GM12878 (cell line): ENCODE measurements at regions not wholly inside any gene's neighbourhood (a gene's known extent, or its start where the extent isn't known, plus 50 kb on each side); places are given as distances from the start of the nearest gene placed in this dataset.

ENCODE experiments used
- ATAC-seq: fragments of 200-7000 bp; cut with Tn5 transposase; 3 replicates; pipeline ENCODE4 v1.9.1; 2020; ENCODE audit warnings: mild to moderate bottlenecking, moderate library complexity
- BruUV-seq: library from RNA; stranded (reverse); fragments of 400-500 nt; replicated peaks from 2 replicates; lab custom pipeline; 2021; lab: Mats Ljungman, UMichigan
- CTCF ChIA-PET: fragments of 300-600 bp; sonication (Branson Sonifier 250); formaldehyde crosslinking; extraction: SDS; loops from one replicate; lab custom pipeline; 2021; ENCODE audit warnings: inconsistent platforms; lab: Yijun Ruan, JAX
- POLR2A ChIA-PET: fragments of 350-600 bp; formaldehyde crosslinking; extraction: SDS; loops from one replicate; lab custom pipeline; 2021; ENCODE audit warnings: inconsistent platforms; lab: Charles Lee
- RAD21 ChIA-PET: fragments of 300-600 bp; sonication (Branson Sonifier 250); formaldehyde crosslinking; loops from one replicate; lab custom pipeline; 2023; ENCODE audit warnings: antibody characterized with exemption; ENCODE audit not compliant: unreplicated experiment; lab: Charles Lee
- SMC1A ChIA-PET: fragments of 300-600 bp; sonication (Branson Sonifier 250); formaldehyde crosslinking; loops from one replicate; lab custom pipeline; 2023; ENCODE audit not compliant: unreplicated experiment, uncharacterized antibody; lab: Charles Lee
- DNase-seq: peaks from one replicate; pipeline ENCODE4 v3.0.0-alpha.2; 2011; ENCODE audit warnings: low read depth, low spot score
- FAIRE-seq: peaks from 3 replicates; lab custom pipeline; 2011; peaks lifted over from hg19 to GRCh38; lab: Jason Lieb, UNC
- H2AFZ ChIP-seq: 2 replicates; pipeline ENCODE4 v1.6.0; 2011; ENCODE audit warnings: low read depth, low read length, control low read depth; ENCODE audit not compliant: control insufficient read depth
- H3K27ac ChIP-seq: 2 replicates; pipeline ENCODE4 v1.5.1; 2011; ENCODE audit warnings: control low read depth; ENCODE audit not compliant: control insufficient read depth, insufficient read depth
- H3K27me3 ChIP-seq, 2 experiments: replicated peaks in 1 of 2; 2 replicates each; pipeline versions ENCODE4 v1.6.0 to v1.6.1; 2011; ENCODE audit warnings: low read length in 1 of 2; ENCODE audit not compliant: control insufficient read depth in 2 of 2, insufficient read depth in 2 of 2
- H3K36me3 ChIP-seq, 2 experiments: 2 replicates each; pipeline ENCODE4 v1.5.1; 2011; ENCODE audit warnings: low read length in 1 of 2; ENCODE audit not compliant: control insufficient read depth in 2 of 2, insufficient read depth in 2 of 2
- H3K4me1 ChIP-seq: 2 replicates; pipeline ENCODE4 v1.6.1; 2011; ENCODE audit warnings: mild to moderate bottlenecking, low read length, moderate library complexity, mixed read lengths; ENCODE audit not compliant: control insufficient read depth, insufficient read depth
- H3K4me2 ChIP-seq: 2 replicates; pipeline ENCODE4 v1.6.0; 2011; ENCODE audit warnings: control low read depth; ENCODE audit not compliant: control insufficient read depth, insufficient read depth
- H3K4me3 ChIP-seq: fragments of 200-600 bp; sonication (generic); 2 replicates; pipeline ENCODE4 v1.5.1; 2016
- H3K79me2 ChIP-seq: 2 replicates; pipeline ENCODE4 v1.6.0; 2011; ENCODE audit warnings: low read length; ENCODE audit not compliant: control insufficient read depth, insufficient read depth
- H3K9ac ChIP-seq: 2 replicates; pipeline ENCODE4 v1.8.0; 2011; ENCODE audit warnings: low read length, control low read depth, mixed read lengths; ENCODE audit not compliant: control insufficient read depth, insufficient read depth
- H3K9me3 ChIP-seq: replicated peaks from 3 replicates; pipeline ENCODE4 v1.5.1; 2011; ENCODE audit warnings: mild to moderate bottlenecking, low read length; ENCODE audit not compliant: control insufficient read depth, insufficient read depth
- H4K20me1 ChIP-seq: 2 replicates; pipeline ENCODE4 v1.6.0; 2011; ENCODE audit not compliant: control insufficient read depth, insufficient read depth
- CEBPZ ChIP-seq: fragments of 150-350 bp; IDR thresholded peaks from 2 replicates; pipeline ENCODE4 v1.6.1; 2016; ENCODE audit warnings: low read depth, low read length
- CHD4 ChIP-seq: fragments of 200-600 bp; sonication (generic); IDR thresholded peaks from 2 replicates; pipeline ENCODE4 v1.6.1; 2016; ENCODE audit warnings: mild to moderate bottlenecking
- EP300 ChIP-seq, 2 experiments: fragments of 150-350 bp in 1 of 2; IDR thresholded peaks; 2 replicates each; pipeline ENCODE4 v1.6.1; 2011 to 2012; ENCODE audit warnings: low read depth in 2 of 2, low read length in 2 of 2, borderline replicate concordance in 1 of 2, improper control_type of control experiment in 1 of 2, inconsistent platforms in 1 of 2; ENCODE audit not compliant: control insufficient read depth in 1 of 2
- GATAD2B ChIP-seq: fragments of 450-650 bp; conservative IDR thresholded peaks from 2 replicates; pipeline ENCODE4 v1.6.1; 2017; ENCODE audit warnings: low read depth, mild to moderate bottlenecking, moderate library complexity
- MYC ChIP-seq: IDR thresholded peaks from 2 replicates; pipeline ENCODE4 v1.6.1; 2011; ENCODE audit warnings: mild to moderate bottlenecking, low read length, moderate library complexity, inconsistent platforms; ENCODE audit not compliant: insufficient read depth, insufficient replicate concordance, insufficient read length, severe bottlenecking
- NFIC ChIP-seq: IDR thresholded peaks from 2 replicates; pipeline ENCODE4 v1.6.1; 2012; ENCODE audit warnings: low read depth, mild to moderate bottlenecking, inconsistent platforms, low read length, moderate library complexity
- NFYB ChIP-seq: IDR thresholded peaks from 2 replicates; pipeline ENCODE4 v1.6.1; 2011; ENCODE audit warnings: low read depth, mild to moderate bottlenecking, low read length, improper control_type of control experiment, moderate library complexity; ENCODE audit not compliant: insufficient read depth
- NRF1 ChIP-seq: conservative IDR thresholded peaks from 2 replicates; pipeline ENCODE4 v1.6.1; 2011; ENCODE audit warnings: mild to moderate bottlenecking, low read depth, low read length, improper control_type of control experiment
- POLR2A ChIP-seq: IDR thresholded peaks from 2 replicates; pipeline ENCODE4 v1.6.1; 2011; ENCODE audit warnings: low read depth, mild to moderate bottlenecking, low read length
- SIN3A ChIP-seq: IDR thresholded peaks from 2 replicates; pipeline ENCODE4 v1.6.1; 2012; ENCODE audit warnings: low read depth, low read length, improper control_type of control experiment
- SP1 ChIP-seq: IDR thresholded peaks from one replicate; pipeline ENCODE4 v1.6.1; 2011; ENCODE audit warnings: low read depth, low read length
- SRF ChIP-seq, 2 experiments: IDR thresholded peaks; 2 replicates each; pipeline ENCODE4 v1.6.1; 2011; ENCODE audit warnings: low read depth in 2 of 2, low read length in 2 of 2, mild to moderate bottlenecking in 1 of 2, moderate library complexity in 1 of 2
- SUZ12 ChIP-seq: fragments of 200-600 bp; sonication (generic); IDR thresholded peaks from one replicate; pipeline ENCODE4 v1.6.1; 2018; ENCODE audit warnings: antibody characterized with exemption, mild to moderate bottlenecking; ENCODE audit not compliant: unreplicated experiment
- TBL1XR1 ChIP-seq: IDR thresholded peaks from 2 replicates; pipeline ENCODE4 v1.6.1; 2012; ENCODE audit warnings: low read depth, low read length, improper control_type of control experiment
- ZBED1 ChIP-seq: IDR thresholded peaks from 2 replicates; pipeline ENCODE4 v1.6.1; 2016; ENCODE audit warnings: borderline replicate concordance
- WGBS: methylation state at CpG from one replicate; pipeline ENCODE4 v1.1.6; 2016; ENCODE audit warnings: low lambda C conversion rate; ENCODE audit not compliant: insufficient replicate concordance, insufficient coverage; ENCODE audit errors: missing lambda C conversion rate; 5-methylcytosine and 5-hydroxymethylcytosine counted together
- in situ Hi-C: fragments of 300-500 bp; cut with MboI; formaldehyde crosslinking; loops from 9 replicates; pipeline ENCODE4 v1.14.3; 2018; ENCODE audit warnings: mixed read lengths
- intact Hi-C: fragments of 100-400 bp; cut with micrococcal nuclease; formaldehyde crosslinking; loops from one replicate; pipeline ENCODE4 v1.14.2; 2022; ENCODE audit not compliant: unreplicated experiment
- TF ChIP-seq, protein P1 (sequence below): fragments of 450-650 bp; IDR thresholded peaks from 2 replicates; pipeline ENCODE4 v1.6.1; 2014; ENCODE audit warnings: mild to moderate bottlenecking
- TF ChIP-seq, protein P2 (sequence below): fragments of 450-650 bp; formaldehyde crosslinking; IDR thresholded peaks from 2 replicates; pipeline ENCODE4 v1.5.0; 2022; ENCODE audit warnings: mild to moderate bottlenecking, missing genetic modification characterization

DNA sequence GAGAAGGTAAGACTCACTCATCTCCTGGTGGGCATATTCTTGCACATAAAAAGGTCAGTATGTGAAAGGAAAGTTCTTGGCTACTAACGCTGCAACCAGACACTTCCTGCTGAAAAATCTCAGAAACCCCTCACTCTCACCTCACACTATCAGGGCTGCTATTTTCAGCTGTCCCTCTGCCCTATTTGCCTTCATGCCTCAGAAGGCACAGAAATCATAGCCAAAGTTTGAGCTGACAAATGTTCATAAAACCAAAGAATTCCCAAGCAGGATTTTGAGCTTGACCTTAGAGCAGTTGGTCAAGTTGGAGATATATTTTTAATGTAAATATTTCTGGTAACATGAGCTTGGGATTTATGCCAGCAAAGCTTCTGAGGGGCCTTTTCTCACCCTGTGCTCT, 806.2 kb downstream of the MAFB start:
- intact Hi-C loops: loop anchor here (10.0 kb wide), 1 partner anchor 272 kb away; no protein-coding TSS in a partner anchor
- ChIA-PET RAD21 (interaction anchor here (0.7 to 1.0 kb wide), 4 partner anchors 9 to 622 kb away, joined by 3 read pairs; no protein-coding TSS in a partner anchor), CTCF (interaction anchor here (0.9 to 1.6 kb wide), 3 partner anchors 9 to 1081 kb away, joined by 3 to 15 read pairs (median 4); no protein-coding TSS in a partner anchor), POLR2A (no interaction called here), SMC1A (interaction anchor here (1.3 kb wide), 1 partner anchor 9 kb away, joined by 6 read pairs; no protein-coding TSS in a partner anchor)
- H3K9ac ChIP-seq: no peak overlapping the region
- no peaks in the 10 kb centered on the region for H3K27me3 ChIP-seq
- H3K4me3 ChIP-seq: no peak overlapping the region
- 0% methylated on average over 1 of the region's 1 CpG for WGBS
- FAIRE-seq: no peak
- BruUV-seq: no TSS peak
- H3K79me2 ChIP-seq: no peaks in the 10 kb centered on the region
- DNase-seq: no peak
- ATAC-seq: no peak
- in situ Hi-C loops: loop anchor here (10.0 kb wide), 2 partner anchors 372 to 1082 kb away; no protein-coding TSS in a partner anchor
- H2AFZ ChIP-seq: no peak overlapping the region
- H3K9me3 ChIP-seq: no peaks in the 10 kb centered on the region
- no peaks in the 10 kb centered on the region for H3K36me3 ChIP-seq
- no peaks in the 10 kb centered on the region for H4K20me1 ChIP-seq
- H3K27ac ChIP-seq: no peak overlapping the region
- H3K4me1 ChIP-seq: no peaks in the 10 kb centered on the region
- H3K4me2 ChIP-seq: no peak overlapping the region
- TF ChIP-seq NFIC (no peak), SIN3A (no peak), CEBPZ (no peak), ZBED1 (no peak), POLR2A (no peak), SP1 (no peak), NRF1 (no peak), NFYB (no peak), GATAD2B (no peak), TBL1XR1 (no peak), EP300 (IDR thresholded peaks at IDR 0.05; ENCODE audit: borderline replicate concordance in 1 of 2, control insufficient read depth in 1 of 2, low read depth in 2 of 2, low read length in 2 of 2) (no peak), SUZ12 (no peak), SRF (IDR thresholded peaks at IDR 0.05; ENCODE audit: low read depth in 2 of 2, low read length in 2 of 2) (no peak), MYC (no peak), CHD4 (no peak)
- TF ChIP-seq, protein P1, sequence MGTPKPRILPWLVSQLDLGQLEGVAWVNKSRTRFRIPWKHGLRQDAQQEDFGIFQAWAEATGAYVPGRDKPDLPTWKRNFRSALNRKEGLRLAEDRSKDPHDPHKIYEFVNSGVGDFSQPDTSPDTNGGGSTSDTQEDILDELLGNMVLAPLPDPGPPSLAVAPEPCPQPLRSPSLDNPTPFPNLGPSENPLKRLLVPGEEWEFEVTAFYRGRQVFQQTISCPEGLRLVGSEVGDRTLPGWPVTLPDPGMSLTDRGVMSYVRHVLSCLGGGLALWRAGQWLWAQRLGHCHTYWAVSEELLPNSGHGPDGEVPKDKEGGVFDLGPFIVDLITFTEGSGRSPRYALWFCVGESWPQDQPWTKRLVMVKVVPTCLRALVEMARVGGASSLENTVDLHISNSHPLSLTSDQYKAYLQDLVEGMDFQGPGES: no peak
- TF ChIP-seq, protein P2, sequence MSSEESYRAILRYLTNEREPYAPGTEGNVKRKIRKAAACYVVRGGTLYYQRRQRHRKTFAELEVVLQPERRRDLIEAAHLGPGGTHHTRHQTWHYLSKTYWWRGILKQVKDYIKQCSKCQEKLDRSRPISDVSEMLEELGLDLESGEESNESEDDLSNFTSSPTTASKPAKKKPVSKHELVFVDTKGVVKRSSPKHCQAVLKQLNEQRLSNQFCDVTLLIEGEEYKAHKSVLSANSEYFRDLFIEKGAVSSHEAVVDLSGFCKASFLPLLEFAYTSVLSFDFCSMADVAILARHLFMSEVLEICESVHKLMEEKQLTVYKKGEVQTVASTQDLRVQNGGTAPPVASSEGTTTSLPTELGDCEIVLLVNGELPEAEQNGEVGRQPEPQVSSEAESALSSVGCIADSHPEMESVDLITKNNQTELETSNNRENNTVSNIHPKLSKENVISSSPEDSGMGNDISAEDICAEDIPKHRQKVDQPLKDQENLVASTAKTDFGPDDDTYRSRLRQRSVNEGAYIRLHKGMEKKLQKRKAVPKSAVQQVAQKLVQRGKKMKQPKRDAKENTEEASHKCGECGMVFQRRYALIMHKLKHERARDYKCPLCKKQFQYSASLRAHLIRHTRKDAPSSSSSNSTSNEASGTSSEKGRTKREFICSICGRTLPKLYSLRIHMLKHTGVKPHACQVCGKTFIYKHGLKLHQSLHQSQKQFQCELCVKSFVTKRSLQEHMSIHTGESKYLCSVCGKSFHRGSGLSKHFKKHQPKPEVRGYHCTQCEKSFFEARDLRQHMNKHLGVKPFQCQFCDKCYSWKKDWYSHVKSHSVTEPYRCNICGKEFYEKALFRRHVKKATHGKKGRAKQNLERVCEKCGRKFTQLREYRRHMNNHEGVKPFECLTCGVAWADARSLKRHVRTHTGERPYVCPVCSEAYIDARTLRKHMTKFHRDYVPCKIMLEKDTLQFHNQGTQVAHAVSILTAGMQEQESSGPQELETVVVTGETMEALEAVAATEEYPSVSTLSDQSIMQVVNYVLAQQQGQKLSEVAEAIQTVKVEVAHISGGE (CRISPR knock-in tag): no peak
